ENCODE measurements at regions not wholly inside any gene's neighbourhood (a gene's known extent, or its start where the extent isn't known, plus 50 kb on each side); places are given as distances from the start of the nearest gene placed in this dataset.

DNA sequence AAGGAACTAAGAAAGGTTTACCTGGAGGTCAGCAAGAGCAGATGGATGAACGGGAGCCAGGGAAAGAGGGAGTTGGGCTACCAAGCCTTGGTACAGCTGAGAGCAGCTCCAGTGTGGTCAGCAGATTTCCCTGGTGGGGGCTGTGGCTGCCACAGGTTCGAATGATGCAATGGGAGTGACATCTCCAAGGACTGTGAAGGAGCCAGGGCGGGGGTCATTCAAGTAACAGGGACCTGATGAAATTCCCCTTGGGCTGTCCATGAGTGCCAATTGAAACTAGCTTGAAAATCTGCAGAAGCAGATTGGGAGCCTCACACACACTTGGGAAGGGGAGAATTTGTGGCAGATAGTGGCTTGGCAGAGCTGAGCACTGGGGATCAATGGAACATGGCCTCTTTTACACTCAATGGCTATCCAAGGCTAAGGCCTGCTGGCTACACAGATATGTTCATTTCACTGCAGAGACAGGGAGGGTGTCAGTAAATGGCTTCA is 247.0 kb upstream of the ECI2 start:
- H3K27me3 ChIP-seq, result no peaks in the 10 kb centered on the region
- no peak for DNase-seq
- no peaks in the 10 kb centered on the region for H3K36me3 ChIP-seq
- TF ChIP-seq POLR2A (IDR thresholded peaks at IDR 0.05), result no peak
- no peak for TF ChIP-seq CTCF (IDR thresholded peaks at IDR 0.05)
- 73 to 92% methylated on average over 3 of the region's 3 CpGs for WGBS, 2 donors
- intact Hi-C loops (cut with DNase I), result no loop called here
- no peaks in the 10 kb centered on the region for H3K9me3 ChIP-seq
- H3K4me1 ChIP-seq, result no peaks in the 10 kb centered on the region
- no peak overlapping the region for H3K4me3 ChIP-seq (replicated peaks in 1 of 3)
- no peak overlapping the region for H3K27ac ChIP-seq

DNA sequence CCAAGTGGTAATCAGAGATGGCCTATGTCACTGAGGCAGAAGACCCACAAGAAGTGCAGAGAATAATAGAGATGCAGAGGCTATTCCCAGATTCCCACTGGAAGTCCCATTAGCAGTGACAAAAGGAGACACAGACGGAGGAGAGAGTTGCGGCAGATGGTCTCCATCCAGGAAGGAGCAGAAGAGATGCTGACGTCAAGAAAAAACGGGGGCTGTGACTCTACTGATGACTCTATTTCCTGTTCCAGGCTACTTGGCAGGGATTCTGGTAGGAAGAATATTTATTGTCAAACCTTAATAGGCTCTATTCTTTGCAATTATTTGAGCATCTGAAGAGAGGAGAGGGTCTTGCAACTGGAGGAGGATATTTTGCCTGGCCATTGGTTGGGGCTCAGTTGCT is 246.0 kb upstream of the ECI2 start:
- H3K4me3 ChIP-seq (replicated peaks in 1 of 3), result no peak overlapping the region
- H3K27ac ChIP-seq, result no peak overlapping the region
- no peaks in the 10 kb centered on the region for H3K4me1 ChIP-seq
- no peaks in the 10 kb centered on the region for H3K27me3 ChIP-seq
- intact Hi-C loops (cut with DNase I), result no loop called here
- 69 to 77% methylated on average over 4 of the region's 4 CpGs for WGBS, 2 donors
- no peak for DNase-seq
- no peaks in the 10 kb centered on the region for H3K9me3 ChIP-seq
- TF ChIP-seq CTCF (IDR thresholded peaks at IDR 0.05) (no peak), POLR2A (IDR thresholded peaks at IDR 0.05) (no peak)
- no peaks in the 10 kb centered on the region for H3K36me3 ChIP-seq

DNA sequence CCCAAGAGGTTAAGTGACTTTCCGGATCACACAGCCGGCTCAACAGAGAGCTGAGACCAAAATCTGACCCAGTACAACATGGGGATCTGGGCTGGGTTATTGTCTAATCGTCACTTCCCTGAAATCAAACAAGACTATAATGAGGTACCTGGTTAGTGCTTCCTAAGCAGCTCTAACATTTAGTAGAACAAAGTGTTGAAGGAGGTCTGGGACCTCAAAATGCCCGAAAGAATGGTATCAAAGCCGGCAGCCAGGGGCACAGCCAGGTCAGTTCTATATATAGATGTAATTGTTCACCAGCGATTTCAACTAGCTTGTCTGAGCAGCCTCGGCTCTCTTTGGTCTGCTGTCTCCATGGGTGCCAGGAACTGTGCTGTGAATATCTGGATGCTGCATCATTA is 245.5 kb upstream of the ECI2 start:
- Histone ChIP-seq H3K4me1 (no peaks in the 10 kb centered on the region), H3K4me3 (replicated peaks in 1 of 3) (no peak overlapping the region), H3K27me3 (no peaks in the 10 kb centered on the region), H3K9me3 (no peaks in the 10 kb centered on the region), H3K36me3 (no peaks in the 10 kb centered on the region), H3K27ac (no peak overlapping the region)
- WGBS, 2 donors, result 63 to 65% methylated on average over 7 of the region's 7 CpGs
- TF ChIP-seq POLR2A (IDR thresholded peaks at IDR 0.05), result no peak
- TF ChIP-seq CTCF (IDR thresholded peaks at IDR 0.05), result no peak
- intact Hi-C loops (cut with DNase I), result no loop called here
- DNase-seq, result no peak

DNA sequence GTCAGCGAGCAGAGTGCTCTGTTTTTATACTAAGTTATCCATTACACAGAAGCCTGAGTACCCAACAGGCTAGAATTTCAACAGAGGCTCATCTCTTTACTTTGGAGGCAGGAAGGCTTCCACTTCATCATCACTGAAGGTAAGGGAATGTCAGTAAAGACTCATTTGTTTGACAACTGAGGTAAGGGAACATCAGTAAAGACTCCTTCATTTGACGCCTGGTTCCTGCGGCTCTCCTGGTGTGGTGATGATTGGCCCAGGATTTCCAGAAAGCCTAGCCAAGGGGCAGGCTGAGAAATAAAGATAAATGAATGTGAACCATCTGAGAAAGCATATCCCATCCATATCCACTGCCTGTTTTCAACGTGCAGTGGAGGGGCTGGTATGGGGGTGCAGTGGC is 244.6 kb upstream of the ECI2 start:
- H3K9me3 ChIP-seq, result no peaks in the 10 kb centered on the region
- no peak overlapping the region for H3K4me3 ChIP-seq (replicated peaks in 1 of 3)
- H3K27ac ChIP-seq, result no peak overlapping the region
- H3K36me3 ChIP-seq, result no peaks in the 10 kb centered on the region
- H3K4me1 ChIP-seq, result no peaks in the 10 kb centered on the region
- 60 to 72% methylated on average over 4 of the region's 4 CpGs for WGBS, 2 donors
- TF ChIP-seq POLR2A (IDR thresholded peaks at IDR 0.05), result no peak
- intact Hi-C loops (cut with DNase I), result no loop called here
- no peak for DNase-seq
- H3K27me3 ChIP-seq, result no peaks in the 10 kb centered on the region

GRCh38 chr6:4378319-4378996 is 243.1 kb upstream of the ECI2 start:
- intact Hi-C loops (cut with DNase I), result no loop called here
- TF ChIP-seq CTCF (IDR thresholded peaks at IDR 0.05) (no peak), POLR2A (IDR thresholded peaks at IDR 0.05) (no peak)
- H3K4me3 ChIP-seq (replicated peaks in 1 of 3), result no peak overlapping the region

More at GRCh38 chr6:4378319-4378996, 243.1 kb upstream of the ECI2 start:
- DNase-seq, result no peak
- no peaks in the 10 kb centered on the region for H3K4me1 ChIP-seq
- no peaks in the 10 kb centered on the region for H3K27me3 ChIP-seq
- H3K9me3 ChIP-seq, result no peaks in the 10 kb centered on the region
- WGBS, 2 donors, result 79 to 90% methylated on average over 9 to 11 of the region's 12 CpGs
- H3K36me3 ChIP-seq, result no peaks in the 10 kb centered on the region
- no peak overlapping the region for H3K27ac ChIP-seq
